IMR-90 (cell line): ENCODE measurements at regions not wholly inside any gene's neighbourhood (a gene's known extent, or its start where the extent isn't known, plus 50 kb on each side); places are given as distances from the start of the nearest gene placed in this dataset.

Source experiments
- ATAC-seq: fragments of 200-7000 bp; cut with Tn5 transposase; 2 replicates; pipeline ENCODE4 v1.9.1; 2020; ENCODE audit warnings: low read depth, mild to moderate bottlenecking, moderate library complexity
- BruUV-seq: library from RNA; stranded (reverse); fragments of 400-500 nt; replicated peaks from 2 replicates; lab custom pipeline; 2021; lab: Mats Ljungman, UMichigan
- CTCF ChIA-PET: fragments of 300-600 bp; formaldehyde crosslinking; extraction: SDS; loops from one replicate; lab custom pipeline; 2021; ENCODE audit warnings: antibody characterized with exemption; lab: Yijun Ruan, JAX
- POLR2A ChIA-PET: fragments of 300-600 bp; sonication (Branson Sonifier 250); formaldehyde crosslinking; loops from one replicate; lab custom pipeline; 2022; ENCODE audit warnings: antibody characterized with exemption; ENCODE audit not compliant: unreplicated experiment; lab: Charles Lee
- DNase-seq: peaks from one replicate; pipeline ENCODE4 v3.0.0; 2013
- H2AFZ ChIP-seq: replicated peaks from 2 replicates; pipeline ENCODE3; 2013; ENCODE audit warnings: low read length, mild to moderate bottlenecking; ENCODE audit not compliant: poor library complexity
- H2AK5ac ChIP-seq: 2 replicates; pipeline ENCODE4 v1.6.1; 2013; ENCODE audit warnings: low read depth, low read length, inconsistent platforms
- H2AK9ac ChIP-seq: replicated peaks from 2 replicates; pipeline ENCODE3; 2013; ENCODE audit warnings: mild to moderate bottlenecking, low read depth, low read length, moderate library complexity; ENCODE audit not compliant: poor library complexity
- H2BK120ac ChIP-seq: 2 replicates; pipeline ENCODE4 v1.6.1; 2013; ENCODE audit warnings: low read depth, low read length, inconsistent platforms
- H2BK15ac ChIP-seq: 3 replicates; pipeline ENCODE4 v1.6.1; 2013; ENCODE audit warnings: low read depth, low read length, inconsistent platforms
- H2BK20ac ChIP-seq: 2 replicates; pipeline ENCODE4 v1.6.1; 2013; ENCODE audit warnings: low read depth, mild to moderate bottlenecking, inconsistent platforms, low read length, moderate library complexity
- H2BK5ac ChIP-seq: 2 replicates; pipeline ENCODE4 v1.6.1; 2013; ENCODE audit warnings: mild to moderate bottlenecking, low read depth, low read length, inconsistent platforms; ENCODE audit not compliant: poor library complexity, severe bottlenecking
- H3K14ac ChIP-seq: replicated peaks from 2 replicates; pipeline ENCODE4 v1.6.1; 2013; ENCODE audit warnings: low read depth, low read length, inconsistent platforms
- H3K18ac ChIP-seq: 2 replicates; pipeline ENCODE4 v1.6.1; 2013; ENCODE audit warnings: low read depth, low read length, control low read depth
- H3K23ac ChIP-seq: 2 replicates; pipeline ENCODE4 v1.6.1; 2013; ENCODE audit warnings: low read depth, low read length, inconsistent platforms
- H3K27ac ChIP-seq: 2 replicates; pipeline ENCODE4 v1.5.1; 2013; ENCODE audit warnings: mild to moderate bottlenecking, control low read depth, low read length; ENCODE audit not compliant: insufficient read depth
- H3K27me3 ChIP-seq: 2 replicates; pipeline ENCODE4 v1.6.1; 2013; ENCODE audit warnings: low read length; ENCODE audit not compliant: control insufficient read depth, insufficient read depth
- H3K36me3 ChIP-seq: 2 replicates; pipeline ENCODE4 v1.6.1; 2013; ENCODE audit warnings: low read length, mixed read lengths; ENCODE audit not compliant: control insufficient read depth, insufficient read depth
- H3K4ac ChIP-seq: 2 replicates; pipeline ENCODE4 v1.6.1; 2013; ENCODE audit warnings: low read depth, low read length, inconsistent platforms
- H3K4me1 ChIP-seq: 2 replicates; pipeline ENCODE4 v1.6.1; 2013; ENCODE audit warnings: low read length, mixed read lengths; ENCODE audit not compliant: control insufficient read depth, insufficient read depth
- H3K4me2 ChIP-seq: 2 replicates; pipeline ENCODE4 v1.6.1; 2013; ENCODE audit warnings: low read depth, mild to moderate bottlenecking, control low read depth, low read length, moderate library complexity
- H3K4me3 ChIP-seq: 2 replicates; pipeline ENCODE4 v1.5.1; 2013; ENCODE audit warnings: low read depth, mild to moderate bottlenecking, control low read depth, low read length, moderate library complexity; ENCODE audit not compliant: insufficient read depth
- H3K56ac ChIP-seq: 2 replicates; pipeline ENCODE4 v1.6.1; 2013; ENCODE audit warnings: low read length, inconsistent platforms; ENCODE audit not compliant: insufficient read depth; ENCODE audit errors: extremely low read depth
- H3K79me1 ChIP-seq, 2 experiments: 2 replicates each; pipeline ENCODE4 v1.6.1; 2013; ENCODE audit warnings: low read length in 2 of 2, inconsistent platforms in 1 of 2, low read depth in 1 of 2
- H3K9ac ChIP-seq: 2 replicates; pipeline ENCODE4 v1.6.1; 2013; ENCODE audit warnings: low read depth, low read length, control low read depth
- H3K9me1 ChIP-seq: 2 replicates; pipeline ENCODE4 v1.6.1; 2013; ENCODE audit warnings: low read length, inconsistent platforms; ENCODE audit not compliant: insufficient read depth
- H3K9me3 ChIP-seq: 2 replicates; pipeline ENCODE4 v1.6.1; 2013; ENCODE audit warnings: low read length; ENCODE audit not compliant: control insufficient read depth, insufficient read depth
- H4K20me1 ChIP-seq: 2 replicates; pipeline ENCODE4 v1.6.1; 2013; ENCODE audit warnings: low read length, inconsistent platforms; ENCODE audit not compliant: insufficient read depth
- H4K5ac ChIP-seq: 2 replicates; pipeline ENCODE4 v1.6.1; 2013; ENCODE audit warnings: mild to moderate bottlenecking, low read depth, low read length, control low read depth
- H4K8ac ChIP-seq, 2 experiments: 2 replicates each; pipeline ENCODE4 v1.6.1; 2013; ENCODE audit warnings: low read depth in 2 of 2, low read length in 2 of 2, control low read depth in 1 of 2, inconsistent platforms in 1 of 2
- H4K91ac ChIP-seq: 2 replicates; pipeline ENCODE4 v1.6.1; 2013; ENCODE audit warnings: low read depth, low read length, inconsistent platforms; ENCODE audit not compliant: insufficient read depth
- BHLHE40 ChIP-seq: fragments of 150-350 bp; IDR thresholded peaks from 2 replicates; pipeline ENCODE4 v1.6.1; 2016; ENCODE audit warnings: mild to moderate bottlenecking, low read depth, low read length
- CEBPB ChIP-seq: IDR thresholded peaks from 2 replicates; pipeline ENCODE4 v1.6.1; 2012; ENCODE audit warnings: low read depth, low read length, improper control_type of control experiment
- CHD1 ChIP-seq: IDR thresholded peaks from 2 replicates; pipeline ENCODE4 v1.6.1; 2012; ENCODE audit warnings: low read depth, low read length, improper control_type of control experiment
- CTCF ChIP-seq: conservative IDR thresholded peaks from 2 replicates; pipeline ENCODE4 v1.5.1; 2012; ENCODE audit warnings: mild to moderate bottlenecking, low read depth, low read length, improper control_type of control experiment
- ELK1 ChIP-seq: fragments of 150-350 bp; IDR thresholded peaks from 2 replicates; pipeline ENCODE4 v1.6.1; 2016; ENCODE audit warnings: low read depth, mild to moderate bottlenecking, low read length, moderate library complexity, borderline replicate concordance
- FOS ChIP-seq: fragments of 150-350 bp; IDR thresholded peaks from 2 replicates; pipeline ENCODE4 v1.6.1; 2016; ENCODE audit warnings: low read depth, low read length
- MAFK ChIP-seq: IDR thresholded peaks from 2 replicates; pipeline ENCODE4 v1.6.1; 2012; ENCODE audit warnings: low read depth, low read length, improper control_type of control experiment
- MAZ ChIP-seq: IDR thresholded peaks from 2 replicates; pipeline ENCODE4 v1.6.1; 2012; ENCODE audit warnings: low read depth, mild to moderate bottlenecking, low read length, improper control_type of control experiment, moderate library complexity, borderline replicate concordance
- MXI1 ChIP-seq: IDR thresholded peaks from 2 replicates; pipeline ENCODE4 v1.6.1; 2012; ENCODE audit warnings: low read depth, mild to moderate bottlenecking, low read length, moderate library complexity, borderline replicate concordance
- NFE2L2 ChIP-seq: fragments of 150-350 bp; IDR thresholded peaks from 2 replicates; pipeline ENCODE4 v1.6.1; 2016; ENCODE audit warnings: low read depth, mild to moderate bottlenecking, low read length
- POLR2A ChIP-seq: IDR thresholded peaks from 2 replicates; pipeline ENCODE4 v1.6.1; 2012; ENCODE audit warnings: mild to moderate bottlenecking, low read depth, low read length
- RAD21 ChIP-seq: IDR thresholded peaks from 2 replicates; pipeline ENCODE4 v1.6.1; 2012; ENCODE audit warnings: low read length, improper control_type of control experiment
- RCOR1 ChIP-seq: IDR thresholded peaks from 2 replicates; pipeline ENCODE4 v1.6.1; 2012; ENCODE audit warnings: mild to moderate bottlenecking, low read length, improper control_type of control experiment; ENCODE audit not compliant: insufficient replicate concordance
- RFX5 ChIP-seq: IDR thresholded peaks from 2 replicates; pipeline ENCODE4 v1.8.0; 2012; ENCODE audit warnings: low read depth, mild to moderate bottlenecking, low read length, moderate library complexity
- SMC3 ChIP-seq: fragments of 150-350 bp; IDR thresholded peaks from 2 replicates; pipeline ENCODE4 v1.6.1; 2016; ENCODE audit warnings: low read depth, mild to moderate bottlenecking, antibody characterized with exemption, low read length, moderate library complexity
- USF2 ChIP-seq: fragments of 150-350 bp; IDR thresholded peaks from 2 replicates; pipeline ENCODE4 v1.6.1; 2017; ENCODE audit warnings: mild to moderate bottlenecking, antibody characterized with exemption, low read length, low read depth
- WGBS, 2 experiments: methylation state at CpG; one replicate each; pipeline versions ENCODE4 v1.1.5 to v1.1.7; 2013; ENCODE audit warnings: missing lambda C conversion rate in 2 of 2; ENCODE audit not compliant: insufficient read length in 1 of 2; ENCODE audit errors: extremely low coverage in 2 of 2; 5-methylcytosine and 5-hydroxymethylcytosine counted together
- dilution Hi-C: fragments of 300-500 bp; cut with HindIII; formaldehyde crosslinking; loops from one replicate; pipeline ENCODE4 v1.14.3; 2018; ENCODE audit warnings: low sequenced_read_pairs; ENCODE audit not compliant: unreplicated experiment
- in situ Hi-C: fragments of 300-500 bp; cut with MboI; formaldehyde crosslinking; loops from 3 replicates; pipeline ENCODE4 v1.14.3; 2019; ENCODE audit warnings: low sequenced_read_pairs, inconsistent platforms, mixed read lengths
- intact Hi-C: fragments of 100-400 bp; cut with micrococcal nuclease; formaldehyde crosslinking; loops from 2 replicates; pipeline ENCODE4 v1.10.0; 2022

GRCh38 chr5:126081209-126081608 lies 342.0 kb upstream of the GRAMD2B start:
- Histone ChIP-seq H3K18ac (no peak overlapping the region), H3K56ac (no peak overlapping the region), H3K27ac (no peak overlapping the region), H2AFZ (no peak overlapping the region), H3K4me3 (no peak overlapping the region), H4K5ac (no peak overlapping the region), H3K4me1 (no peaks in the 10 kb centered on the region), H4K20me1 (no peaks in the 10 kb centered on the region), H3K79me1 (no peaks in the 10 kb centered on the region), H3K4ac (no peak overlapping the region), H3K9ac (no peak overlapping the region), H2BK5ac (no peak overlapping the region), H2BK120ac (no peak overlapping the region), H3K36me3 (no peaks in the 10 kb centered on the region), H3K4me2 (no peak overlapping the region), H3K27me3 (no peaks in the 10 kb centered on the region), H2AK9ac (no peak overlapping the region), H4K91ac (no peak overlapping the region), H3K9me1 (no peaks in the 10 kb centered on the region), H4K8ac (no peak overlapping the region), H2BK20ac (no peak overlapping the region), H2BK15ac (no peak overlapping the region), H3K9me3 (no peaks in the 10 kb centered on the region), H3K23ac (no peak overlapping the region), H2AK5ac (no peak overlapping the region), H3K14ac (no peak overlapping the region)
- WGBS, 2 experiments: no CpG with 5 or more reads among the region's 2 CpGs
- BruUV-seq: no TSS peak
- intact Hi-C loops: no loop called here
- TF ChIP-seq CTCF (no peak), MAZ (no peak), RCOR1 (no peak), NFE2L2 (no peak), SMC3 (no peak), MAFK (no peak), CEBPB (no peak), MXI1 (no peak), USF2 (no peak), BHLHE40 (no peak), POLR2A (no peak), ELK1 (no peak), CHD1 (no peak), RFX5 (no peak), FOS (no peak), RAD21 (no peak)
- ChIA-PET POLR2A (no interaction called here), CTCF (no interaction called here)
- dilution Hi-C loops: no loop called here
- in situ Hi-C loops: no loop called here
- ATAC-seq (no peak), DNase-seq (no peak)
